GM15510 (cell line): ENCODE measurements at regions not wholly inside any gene's neighbourhood (a gene's known extent, or its start where the extent isn't known, plus 50 kb on each side); places are given as distances from the start of the nearest gene placed in this dataset.

ENCODE experiments used
- POLR2A ChIP-seq: IDR thresholded peaks from 3 replicates; pipeline ENCODE4 v1.6.1; 2011; ENCODE audit warnings: borderline replicate concordance; ENCODE audit not compliant: insufficient read length; ENCODE audit errors: extremely low read depth

DNA sequence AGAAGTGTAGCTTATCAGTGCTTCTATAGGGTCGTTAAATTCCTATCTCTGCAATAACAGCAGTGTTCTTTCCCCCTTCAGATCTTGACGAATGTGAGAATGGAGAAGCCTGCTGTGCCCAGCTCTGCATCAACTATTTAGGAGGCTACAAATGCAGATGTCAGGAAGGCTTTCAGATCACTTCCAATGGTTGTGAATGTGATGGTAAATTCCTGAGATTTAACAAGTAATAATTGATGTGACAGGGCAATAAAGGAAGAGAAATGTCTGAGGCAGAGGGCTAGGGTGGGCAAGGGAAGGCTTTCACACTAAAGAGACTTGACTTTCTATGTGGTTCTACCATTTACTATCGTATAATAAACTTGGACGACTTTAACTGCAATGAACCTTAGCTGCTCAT is 711.7 kb upstream of the GOLIM4 start:
- TF ChIP-seq POLR2A: no peak

- no peak for TF ChIP-seq POLR2A
Measured at GRCh38 chr3:168806871-168807270, 711.1 kb upstream of the GOLIM4 start.

DNA sequence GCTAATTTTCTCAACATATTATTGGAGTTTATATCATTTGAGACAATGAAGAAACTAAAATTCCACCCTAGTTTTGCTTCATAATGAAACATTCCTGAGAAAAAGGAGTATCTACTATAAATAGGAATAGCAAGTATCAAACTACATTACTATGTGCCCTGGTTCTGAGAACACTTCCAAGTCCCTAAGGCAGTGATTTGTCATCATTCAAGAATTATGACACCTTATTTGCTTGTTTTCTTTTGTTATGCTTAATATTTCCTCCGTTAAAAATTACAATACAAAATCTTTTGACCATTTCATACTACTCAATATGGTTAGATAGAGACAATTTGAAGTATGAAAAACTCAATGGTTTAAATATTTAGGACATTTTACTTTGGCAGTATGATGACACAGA is 707.8 kb upstream of the GOLIM4 start:
- TF ChIP-seq POLR2A: no peak

- no peak for TF ChIP-seq POLR2A
Measured at GRCh38 chr3:168802766-168803165, 707.0 kb upstream of the GOLIM4 start.

GRCh38 chr3:168801794-168802193 is 706.1 kb upstream of the GOLIM4 start:
- no peak for TF ChIP-seq POLR2A

- no peak for TF ChIP-seq POLR2A
Measured at GRCh38 chr3:168796339-168796738, 700.6 kb upstream of the GOLIM4 start.

- TF ChIP-seq POLR2A: no peak
Measured at GRCh38 chr3:168794427-168794826, 698.7 kb upstream of the GOLIM4 start.

GRCh38 chr3:168782193-168782592 is 686.5 kb upstream of the GOLIM4 start:
- no peak for TF ChIP-seq POLR2A

DNA sequence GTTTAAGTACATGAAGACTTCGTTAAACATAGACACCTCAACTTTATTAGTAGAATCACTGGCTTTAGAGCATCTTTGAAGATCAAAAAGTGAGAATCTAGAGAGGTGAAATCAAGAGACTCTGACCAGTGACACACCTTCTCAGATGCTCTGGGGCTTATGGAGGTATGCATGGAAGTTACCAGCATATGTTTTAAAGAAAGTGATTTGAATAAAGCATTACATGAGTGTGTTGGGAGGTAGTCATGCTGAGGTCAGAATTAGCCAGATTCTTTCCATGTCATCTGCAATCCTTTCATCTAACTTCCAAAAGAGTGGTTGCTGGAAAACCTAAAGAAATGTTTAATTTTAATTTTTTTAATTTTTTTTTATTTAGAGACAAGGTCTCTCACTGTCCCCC is 658.0 kb upstream of the GOLIM4 start:
- TF ChIP-seq POLR2A: no peak

- TF ChIP-seq POLR2A: no peak
Measured at GRCh38 chr3:168752339-168752738, 656.6 kb upstream of the GOLIM4 start.

DNA sequence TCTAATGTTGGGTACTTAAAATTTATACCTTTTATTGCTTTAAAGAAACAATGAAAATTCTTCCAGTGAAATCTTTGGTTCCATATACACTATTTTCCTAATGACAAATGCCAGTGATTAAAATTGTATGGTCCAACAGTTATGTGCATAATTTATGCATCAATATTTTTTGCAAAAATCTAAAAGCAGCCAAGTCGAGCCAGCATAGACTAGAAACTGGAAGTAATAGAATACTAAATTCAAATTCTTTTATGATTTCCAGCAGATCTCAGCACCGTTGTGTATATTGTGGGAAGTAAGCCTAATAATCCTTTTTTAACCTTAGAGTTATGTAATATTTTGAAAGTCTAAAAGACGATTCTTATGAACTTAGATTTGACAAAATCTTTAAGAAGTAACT is 652.0 kb upstream of the GOLIM4 start:
- no peak for TF ChIP-seq POLR2A

GRCh38 chr3:168738527-168739325 is 643.0 kb upstream of the GOLIM4 start:
- no peak for TF ChIP-seq POLR2A

DNA sequence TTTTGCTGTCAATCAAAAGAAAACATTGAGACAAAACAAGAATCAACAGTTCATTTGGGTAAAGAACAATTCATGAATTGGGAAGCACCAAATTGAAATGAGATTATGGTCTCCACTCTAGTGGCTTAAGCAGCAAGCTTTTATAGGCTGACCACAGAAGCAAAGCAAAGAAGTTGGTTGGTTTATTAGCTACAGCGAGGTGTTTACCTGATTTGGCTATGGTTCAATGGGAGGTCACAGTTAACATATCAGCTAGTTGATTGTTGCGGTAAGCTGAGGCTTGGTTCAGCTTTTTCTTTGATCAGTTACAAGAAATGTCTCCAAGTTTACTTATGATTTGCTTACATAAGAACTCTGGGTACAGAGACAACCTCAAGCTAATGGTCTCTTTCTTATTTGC is 640.5 kb upstream of the GOLIM4 start:
- TF ChIP-seq POLR2A: no peak

DNA sequence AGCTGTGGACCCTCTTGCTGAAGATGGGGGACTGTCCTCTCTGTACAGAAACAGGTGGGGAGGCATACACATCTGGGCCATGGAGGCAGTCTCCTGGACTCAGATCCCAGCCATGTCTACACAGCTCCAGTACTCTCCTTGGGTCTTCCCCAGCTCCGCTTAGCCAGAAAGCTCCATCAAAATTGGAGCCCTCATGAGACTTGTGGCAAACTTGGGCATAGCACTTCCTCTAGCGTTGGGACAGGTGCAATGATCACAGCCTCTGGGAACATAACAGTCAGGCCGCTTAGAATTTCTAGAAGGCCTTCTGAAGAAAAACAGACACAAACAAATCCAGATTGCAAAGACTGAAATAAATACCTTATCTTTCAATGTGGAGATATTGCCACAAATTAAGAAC is 634.3 kb upstream of the GOLIM4 start:
- TF ChIP-seq POLR2A: no peak

GRCh38 chr3:168722091-168722490 is 626.4 kb upstream of the GOLIM4 start:
- no peak for TF ChIP-seq POLR2A

GRCh38 chr3:168714609-168715240 is 619.0 kb upstream of the GOLIM4 start:
- no peak for TF ChIP-seq POLR2A
